ENCODE measurements at regions not wholly inside any gene's neighbourhood (a gene's known extent, or its start where the extent isn't known, plus 50 kb on each side); places are given as distances from the start of the nearest gene placed in this dataset.

DNA sequence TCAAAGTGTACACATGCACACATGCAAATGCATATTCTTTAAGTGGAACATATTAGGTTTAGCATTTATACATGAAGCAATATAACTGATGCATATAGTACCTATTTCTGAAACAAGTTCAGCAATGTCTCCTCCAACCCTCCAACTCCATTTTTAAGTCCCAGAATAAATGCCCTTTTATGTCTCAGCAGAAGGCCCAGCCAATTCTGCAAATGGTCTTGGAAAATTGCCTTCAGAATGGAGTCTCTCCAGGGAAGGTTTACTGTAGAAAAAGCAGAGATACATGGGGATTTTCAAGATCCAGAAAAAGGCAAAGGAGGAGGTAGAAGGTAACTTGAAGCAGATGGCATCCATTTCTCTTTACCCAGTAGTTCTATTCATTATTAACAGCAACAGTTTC, 633.3 kb downstream of the MAFB start (continued):
- TF ChIP-seq STAT1 (IDR thresholded peaks at IDR 0.05; ENCODE audit: unreplicated experiment), result no peak
- TF ChIP-seq EZH2 (IDR thresholded peaks at IDR 0.05; ENCODE audit: low read depth, unreplicated experiment), result no peak
- TF ChIP-seq, protein P1, sequence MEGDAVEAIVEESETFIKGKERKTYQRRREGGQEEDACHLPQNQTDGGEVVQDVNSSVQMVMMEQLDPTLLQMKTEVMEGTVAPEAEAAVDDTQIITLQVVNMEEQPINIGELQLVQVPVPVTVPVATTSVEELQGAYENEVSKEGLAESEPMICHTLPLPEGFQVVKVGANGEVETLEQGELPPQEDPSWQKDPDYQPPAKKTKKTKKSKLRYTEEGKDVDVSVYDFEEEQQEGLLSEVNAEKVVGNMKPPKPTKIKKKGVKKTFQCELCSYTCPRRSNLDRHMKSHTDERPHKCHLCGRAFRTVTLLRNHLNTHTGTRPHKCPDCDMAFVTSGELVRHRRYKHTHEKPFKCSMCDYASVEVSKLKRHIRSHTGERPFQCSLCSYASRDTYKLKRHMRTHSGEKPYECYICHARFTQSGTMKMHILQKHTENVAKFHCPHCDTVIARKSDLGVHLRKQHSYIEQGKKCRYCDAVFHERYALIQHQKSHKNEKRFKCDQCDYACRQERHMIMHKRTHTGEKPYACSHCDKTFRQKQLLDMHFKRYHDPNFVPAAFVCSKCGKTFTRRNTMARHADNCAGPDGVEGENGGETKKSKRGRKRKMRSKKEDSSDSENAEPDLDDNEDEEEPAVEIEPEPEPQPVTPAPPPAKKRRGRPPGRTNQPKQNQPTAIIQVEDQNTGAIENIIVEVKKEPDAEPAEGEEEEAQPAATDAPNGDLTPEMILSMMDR (conservative IDR thresholded peaks at IDR 0.05; ENCODE audit: low read depth in 2 of 2), result no peak

DNA sequence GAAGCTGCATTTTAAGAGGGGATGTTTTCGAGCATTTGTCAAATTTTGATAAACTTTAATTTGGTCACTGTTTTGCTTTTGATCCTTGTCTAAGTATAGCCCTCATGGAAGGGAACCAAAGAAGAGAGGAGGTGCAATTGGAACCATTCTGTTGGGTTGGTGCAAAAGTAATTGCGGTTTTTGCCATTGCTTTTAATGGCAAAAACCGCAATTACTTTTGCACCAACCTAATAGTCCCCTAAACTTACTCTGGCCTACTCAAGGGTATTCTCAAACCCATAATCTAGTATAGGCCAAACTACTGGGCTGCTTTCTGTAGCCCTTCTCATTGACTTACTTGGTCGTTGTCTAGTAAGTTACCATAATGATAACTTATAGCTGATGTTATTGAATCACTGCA, 634.7 kb downstream of the MAFB start:
- ATAC-seq (no peak), DNase-seq (ENCODE audit: low spot score) (no peak)
- Histone ChIP-seq H3F3A (replicated peaks; ENCODE audit: low read depth) (no peaks in the 10 kb centered on the region), H3K4me2 (no peak overlapping the region), H3K4me3 (no peak overlapping the region), H4K20me1 (replicated peaks; ENCODE audit: insufficient read depth) (no peaks in the 10 kb centered on the region; the same call in 1 of the 2 replicates), H3K27me3 (ENCODE audit: insufficient read depth) (no peaks in the 10 kb centered on the region), H3K9me2 (ENCODE audit: insufficient read depth) (no peaks in the 10 kb centered on the region), H3K36me3 (ENCODE audit: insufficient read depth) (no peaks in the 10 kb centered on the region), H3K79me2 (replicated peaks; ENCODE audit: insufficient read depth) (no peaks in the 10 kb centered on the region), H3K27ac (ENCODE audit: low read depth) (no peak overlapping the region), H2AFZ (no peak overlapping the region), H3K4me1 (ENCODE audit: insufficient read depth) (no peaks in the 10 kb centered on the region)
- no peak for TF ChIP-seq STAT1 (IDR thresholded peaks at IDR 0.05; ENCODE audit: unreplicated experiment)
- TF ChIP-seq NANOG (IDR thresholded peaks at IDR 0.05; ENCODE audit: borderline replicate concordance), result no peak
- TF ChIP-seq EZH2 (IDR thresholded peaks at IDR 0.05; ENCODE audit: low read depth, unreplicated experiment), result no peak
- TF ChIP-seq CREB1 (CRISPR knock-in tag; IDR thresholded peaks at IDR 0.05; ENCODE audit: low read depth), result no peak
- H3K27ac Mint-ChIP-seq, result no peak overlapping the region
- no peaks in the 10 kb centered on the region for H3K27me3 Mint-ChIP-seq (ENCODE audit: insufficient read depth, low read depth, poor library complexity)
- H3K36me3 Mint-ChIP-seq (ENCODE audit: low read depth), result peaks cover 4% of the 10 kb centered on the region; the same call in 2 of the 3 replicates
- H3K4me3 Mint-ChIP-seq, result no peak overlapping the region
- peaks cover 4% of the 10 kb centered on the region for H3K9me3 Mint-ChIP-seq
- H3K4me1 Mint-ChIP-seq, result peaks cover 4% of the 10 kb centered on the region; the same call in 2 of the 3 replicates

DNA sequence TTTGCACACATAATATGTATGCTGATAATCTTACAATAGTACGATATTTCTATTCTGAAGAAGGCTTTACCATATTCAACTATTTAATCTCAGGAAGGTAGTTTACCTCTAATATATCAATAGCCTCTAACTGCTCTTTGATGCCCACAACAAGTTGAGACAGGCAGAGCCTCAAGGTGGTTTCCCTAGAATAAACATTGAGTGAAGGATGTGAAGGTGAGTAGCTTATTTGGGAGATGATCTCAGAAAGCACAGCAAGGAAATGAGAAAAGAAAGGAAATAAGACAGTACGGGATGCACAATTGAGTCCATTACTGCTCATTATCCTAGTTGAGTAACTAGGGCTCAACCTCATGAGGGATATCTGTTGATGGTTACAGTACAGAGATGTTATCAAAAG, 638.4 kb downstream of the MAFB start:
- Histone ChIP-seq H4K20me1 (replicated peaks; ENCODE audit: insufficient read depth) (no peaks in the 10 kb centered on the region; the same call in 1 of the 2 replicates), H3K79me2 (replicated peaks; ENCODE audit: insufficient read depth) (no peaks in the 10 kb centered on the region), H3K4me1 (ENCODE audit: insufficient read depth) (no peaks in the 10 kb centered on the region), H3K27ac (ENCODE audit: low read depth) (no peak overlapping the region), H3K27me3 (ENCODE audit: insufficient read depth) (no peaks in the 10 kb centered on the region), H3K4me3 (no peak overlapping the region), H3K36me3 (ENCODE audit: insufficient read depth) (no peaks in the 10 kb centered on the region), H2AFZ (no peak overlapping the region), H3K9me2 (ENCODE audit: insufficient read depth) (no peaks in the 10 kb centered on the region), H3K4me2 (no peak overlapping the region), H3F3A (replicated peaks; ENCODE audit: low read depth) (no peaks in the 10 kb centered on the region)
- Mint-ChIP-seq H3K27ac (no peak overlapping the region), H3K36me3 (ENCODE audit: low read depth) (no peaks in the 10 kb centered on the region), H3K27me3 (ENCODE audit: insufficient read depth, low read depth, poor library complexity) (no peaks in the 10 kb centered on the region), H3K9me3 (no peaks in the 10 kb centered on the region), H3K4me1 (no peaks in the 10 kb centered on the region), H3K4me3 (no peak overlapping the region)
- ATAC-seq, result no peak
- no peak for DNase-seq (ENCODE audit: low spot score)
- TF ChIP-seq STAT1 (IDR thresholded peaks at IDR 0.05; ENCODE audit: unreplicated experiment) (no peak), CREB1 (CRISPR knock-in tag; IDR thresholded peaks at IDR 0.05; ENCODE audit: low read depth) (no peak), EZH2phosphoT487 (IDR thresholded peaks at IDR 0.05; ENCODE audit: unreplicated experiment) (no peak), POLR2AphosphoS5 (IDR thresholded peaks at IDR 0.05; ENCODE audit: low read depth) (no peak)
- TF ChIP-seq, protein P2, sequence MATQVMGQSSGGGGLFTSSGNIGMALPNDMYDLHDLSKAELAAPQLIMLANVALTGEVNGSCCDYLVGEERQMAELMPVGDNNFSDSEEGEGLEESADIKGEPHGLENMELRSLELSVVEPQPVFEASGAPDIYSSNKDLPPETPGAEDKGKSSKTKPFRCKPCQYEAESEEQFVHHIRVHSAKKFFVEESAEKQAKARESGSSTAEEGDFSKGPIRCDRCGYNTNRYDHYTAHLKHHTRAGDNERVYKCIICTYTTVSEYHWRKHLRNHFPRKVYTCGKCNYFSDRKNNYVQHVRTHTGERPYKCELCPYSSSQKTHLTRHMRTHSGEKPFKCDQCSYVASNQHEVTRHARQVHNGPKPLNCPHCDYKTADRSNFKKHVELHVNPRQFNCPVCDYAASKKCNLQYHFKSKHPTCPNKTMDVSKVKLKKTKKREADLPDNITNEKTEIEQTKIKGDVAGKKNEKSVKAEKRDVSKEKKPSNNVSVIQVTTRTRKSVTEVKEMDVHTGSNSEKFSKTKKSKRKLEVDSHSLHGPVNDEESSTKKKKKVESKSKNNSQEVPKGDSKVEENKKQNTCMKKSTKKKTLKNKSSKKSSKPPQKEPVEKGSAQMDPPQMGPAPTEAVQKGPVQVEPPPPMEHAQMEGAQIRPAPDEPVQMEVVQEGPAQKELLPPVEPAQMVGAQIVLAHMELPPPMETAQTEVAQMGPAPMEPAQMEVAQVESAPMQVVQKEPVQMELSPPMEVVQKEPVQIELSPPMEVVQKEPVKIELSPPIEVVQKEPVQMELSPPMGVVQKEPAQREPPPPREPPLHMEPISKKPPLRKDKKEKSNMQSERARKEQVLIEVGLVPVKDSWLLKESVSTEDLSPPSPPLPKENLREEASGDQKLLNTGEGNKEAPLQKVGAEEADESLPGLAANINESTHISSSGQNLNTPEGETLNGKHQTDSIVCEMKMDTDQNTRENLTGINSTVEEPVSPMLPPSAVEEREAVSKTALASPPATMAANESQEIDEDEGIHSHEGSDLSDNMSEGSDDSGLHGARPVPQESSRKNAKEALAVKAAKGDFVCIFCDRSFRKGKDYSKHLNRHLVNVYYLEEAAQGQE (IDR thresholded peaks at IDR 0.05; ENCODE audit: unreplicated experiment), result no peak
- TF ChIP-seq, protein P3, sequence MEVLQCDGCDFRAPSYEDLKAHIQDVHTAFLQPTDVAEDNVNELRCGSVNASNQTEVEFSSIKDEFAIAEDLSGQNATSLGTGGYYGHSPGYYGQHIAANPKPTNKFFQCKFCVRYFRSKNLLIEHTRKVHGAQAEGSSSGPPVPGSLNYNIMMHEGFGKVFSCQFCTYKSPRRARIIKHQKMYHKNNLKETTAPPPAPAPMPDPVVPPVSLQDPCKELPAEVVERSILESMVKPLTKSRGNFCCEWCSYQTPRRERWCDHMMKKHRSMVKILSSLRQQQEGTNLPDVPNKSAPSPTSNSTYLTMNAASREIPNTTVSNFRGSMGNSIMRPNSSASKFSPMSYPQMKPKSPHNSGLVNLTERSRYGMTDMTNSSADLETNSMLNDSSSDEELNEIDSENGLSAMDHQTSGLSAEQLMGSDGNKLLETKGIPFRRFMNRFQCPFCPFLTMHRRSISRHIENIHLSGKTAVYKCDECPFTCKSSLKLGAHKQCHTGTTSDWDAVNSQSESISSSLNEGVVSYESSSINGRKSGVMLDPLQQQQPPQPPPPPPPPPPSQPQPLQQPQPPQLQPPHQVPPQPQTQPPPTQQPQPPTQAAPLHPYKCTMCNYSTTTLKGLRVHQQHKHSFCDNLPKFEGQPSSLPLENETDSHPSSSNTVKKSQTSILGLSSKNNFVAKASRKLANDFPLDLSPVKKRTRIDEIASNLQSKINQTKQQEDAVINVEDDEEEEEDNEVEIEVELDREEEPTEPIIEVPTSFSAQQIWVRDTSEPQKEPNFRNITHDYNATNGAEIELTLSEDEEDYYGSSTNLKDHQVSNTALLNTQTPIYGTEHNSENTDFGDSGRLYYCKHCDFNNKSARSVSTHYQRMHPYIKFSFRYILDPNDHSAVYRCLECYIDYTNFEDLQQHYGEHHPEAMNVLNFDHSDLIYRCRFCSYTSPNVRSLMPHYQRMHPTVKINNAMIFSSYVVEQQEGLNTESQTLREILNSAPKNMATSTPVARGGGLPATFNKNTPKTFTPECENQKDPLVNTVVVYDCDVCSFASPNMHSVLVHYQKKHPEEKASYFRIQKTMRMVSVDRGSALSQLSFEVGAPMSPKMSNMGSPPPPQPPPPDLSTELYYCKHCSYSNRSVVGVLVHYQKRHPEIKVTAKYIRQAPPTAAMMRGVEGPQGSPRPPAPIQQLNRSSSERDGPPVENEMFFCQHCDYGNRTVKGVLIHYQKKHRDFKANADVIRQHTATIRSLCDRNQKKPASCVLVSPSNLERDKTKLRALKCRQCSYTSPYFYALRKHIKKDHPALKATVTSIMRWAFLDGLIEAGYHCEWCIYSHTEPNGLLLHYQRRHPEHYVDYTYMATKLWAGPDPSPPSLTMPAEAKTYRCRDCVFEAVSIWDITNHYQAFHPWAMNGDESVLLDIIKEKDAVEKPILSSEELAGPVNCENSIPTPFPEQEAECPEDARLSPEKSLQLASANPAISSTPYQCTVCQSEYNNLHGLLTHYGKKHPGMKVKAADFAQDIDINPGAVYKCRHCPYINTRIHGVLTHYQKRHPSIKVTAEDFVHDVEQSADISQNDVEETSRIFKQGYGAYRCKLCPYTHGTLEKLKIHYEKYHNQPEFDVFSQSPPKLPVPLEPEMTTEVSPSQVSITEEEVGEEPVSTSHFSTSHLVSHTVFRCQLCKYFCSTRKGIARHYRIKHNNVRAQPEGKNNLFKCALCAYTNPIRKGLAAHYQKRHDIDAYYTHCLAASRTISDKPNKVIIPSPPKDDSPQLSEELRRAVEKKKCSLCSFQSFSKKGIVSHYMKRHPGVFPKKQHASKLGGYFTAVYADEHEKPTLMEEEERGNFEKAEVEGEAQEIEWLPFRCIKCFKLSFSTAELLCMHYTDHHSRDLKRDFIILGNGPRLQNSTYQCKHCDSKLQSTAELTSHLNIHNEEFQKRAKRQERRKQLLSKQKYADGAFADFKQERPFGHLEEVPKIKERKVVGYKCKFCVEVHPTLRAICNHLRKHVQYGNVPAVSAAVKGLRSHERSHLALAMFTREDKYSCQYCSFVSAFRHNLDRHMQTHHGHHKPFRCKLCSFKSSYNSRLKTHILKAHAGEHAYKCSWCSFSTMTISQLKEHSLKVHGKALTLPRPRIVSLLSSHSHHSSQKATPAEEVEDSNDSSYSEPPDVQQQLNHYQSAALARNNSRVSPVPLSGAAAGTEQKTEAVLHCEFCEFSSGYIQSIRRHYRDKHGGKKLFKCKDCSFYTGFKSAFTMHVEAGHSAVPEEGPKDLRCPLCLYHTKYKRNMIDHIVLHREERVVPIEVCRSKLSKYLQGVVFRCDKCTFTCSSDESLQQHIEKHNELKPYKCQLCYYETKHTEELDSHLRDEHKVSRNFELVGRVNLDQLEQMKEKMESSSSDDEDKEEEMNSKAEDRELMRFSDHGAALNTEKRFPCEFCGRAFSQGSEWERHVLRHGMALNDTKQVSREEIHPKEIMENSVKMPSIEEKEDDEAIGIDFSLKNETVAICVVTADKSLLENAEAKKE (CRISPR knock-in tag; IDR thresholded peaks at IDR 0.05), result no peak
